ENCODE measurements at regions not wholly inside any gene's neighbourhood (a gene's known extent, or its start where the extent isn't known, plus 50 kb on each side); places are given as distances from the start of the nearest gene placed in this dataset.

GRCh38 chr4:89586318-89586717, 250.6 kb downstream of the SNCA start:
- 64 to 65% methylated on average over 3 of the region's 3 CpGs for WGBS, 2 donors
- TF ChIP-seq POLR2A (IDR thresholded peaks at IDR 0.05) (no peak), CTCF (IDR thresholded peaks at IDR 0.05) (no peak)
- intact Hi-C loops (cut with DNase I; ENCODE audit: low total_unique reads), result no loop called here
- H3K4me3 ChIP-seq (ENCODE audit: low read depth, poor library complexity, severe bottlenecking), result no peak overlapping the region
- no peak for DNase-seq (ENCODE audit: low spot score in 2 of 2)

DNA sequence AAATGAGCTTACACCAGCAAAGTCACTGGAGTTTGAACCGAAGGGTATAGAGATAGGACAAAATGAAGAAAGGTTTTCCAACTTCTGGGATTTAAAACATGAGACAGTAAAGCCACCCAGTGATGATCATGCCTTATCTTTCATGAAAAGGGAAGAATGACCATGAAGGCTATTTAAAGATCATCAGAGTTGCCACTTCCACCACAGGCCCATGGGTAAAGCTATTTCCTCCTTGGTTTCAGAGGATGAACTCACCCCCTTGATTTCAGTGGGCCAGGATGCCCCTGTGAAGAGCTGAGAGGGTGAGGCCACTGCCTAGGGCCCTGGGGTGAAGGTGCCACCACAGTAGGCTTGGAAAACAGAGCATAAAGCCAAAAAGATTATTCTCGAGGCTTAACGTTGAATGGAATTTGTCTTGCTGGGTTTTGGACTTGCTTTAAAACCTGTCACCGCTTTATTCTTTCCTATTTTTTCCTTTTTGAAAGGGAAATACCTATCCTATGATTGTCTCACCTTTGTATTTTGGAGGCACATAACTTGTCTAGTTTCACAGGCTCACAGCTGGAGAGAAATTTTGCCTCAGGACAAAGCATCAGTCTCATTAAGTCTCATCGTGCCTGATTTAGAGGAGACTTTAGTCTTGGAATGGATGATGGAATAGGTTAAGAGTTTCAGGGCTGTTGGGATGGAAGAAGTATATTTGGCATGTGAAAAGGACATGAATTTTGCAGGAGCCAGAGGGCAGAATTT, 254.0 kb downstream of the SNCA start:
- TF ChIP-seq CTCF (IDR thresholded peaks at IDR 0.05) (no peak), POLR2A (IDR thresholded peaks at IDR 0.05) (no peak)
- DNase-seq (ENCODE audit: low spot score in 2 of 2), result no peak

DNA sequence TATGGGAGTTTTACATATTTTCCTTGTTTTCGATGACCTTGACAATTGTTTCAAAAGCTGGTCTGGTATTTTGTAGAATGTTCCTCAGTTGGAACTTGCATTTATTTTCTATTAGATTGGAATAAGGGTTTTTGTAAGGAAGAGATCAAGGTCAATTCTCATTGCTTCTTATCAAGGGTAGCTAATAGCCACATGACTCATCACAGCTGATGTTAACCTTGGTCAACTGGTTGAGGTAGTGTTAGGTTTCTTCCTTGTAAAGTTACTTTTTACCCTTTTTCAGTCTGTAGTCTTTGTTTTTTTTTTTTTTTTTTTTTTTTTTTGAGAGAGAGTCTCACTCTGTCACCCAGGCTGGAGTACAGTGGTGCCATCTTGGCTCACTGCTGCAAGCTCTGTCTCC, 257.2 kb downstream of the SNCA start:
- TF ChIP-seq CTCF (IDR thresholded peaks at IDR 0.05), result no peak
- TF ChIP-seq POLR2A (IDR thresholded peaks at IDR 0.05), result no peak
- intact Hi-C loops (cut with DNase I; ENCODE audit: low total_unique reads), result no loop called here
- no peak for DNase-seq (ENCODE audit: low spot score in 2 of 2)
- WGBS, 2 donors, result 0% methylated on average over 1 of the region's 1 CpG
- H3K4me3 ChIP-seq (ENCODE audit: low read depth, poor library complexity, severe bottlenecking), result no peak overlapping the region

More for the DNA sequence above, 254.0 kb downstream of the SNCA start:
- intact Hi-C loops (cut with DNase I; ENCODE audit: low total_unique reads), result no loop called here
- no peak overlapping the region for H3K4me3 ChIP-seq (ENCODE audit: low read depth, poor library complexity, severe bottlenecking)
- 64 to 73% methylated on average over 5 of the region's 5 CpGs for WGBS, 2 donors

GRCh38 chr4:89576246-89576645, 260.7 kb downstream of the SNCA start:
- no peak overlapping the region for H3K4me3 ChIP-seq (ENCODE audit: low read depth, poor library complexity, severe bottlenecking)
- no peak for DNase-seq (ENCODE audit: low spot score in 2 of 2)
- intact Hi-C loops (cut with DNase I; ENCODE audit: low total_unique reads), result no loop called here
- TF ChIP-seq POLR2A (IDR thresholded peaks at IDR 0.05), result no peak
- TF ChIP-seq CTCF (IDR thresholded peaks at IDR 0.05), result no peak

GRCh38 chr4:89575840-89576239, 261.1 kb downstream of the SNCA start:
- TF ChIP-seq POLR2A (IDR thresholded peaks at IDR 0.05) (no peak), CTCF (IDR thresholded peaks at IDR 0.05) (no peak)
- no peak for DNase-seq (ENCODE audit: low spot score in 2 of 2)
- 90 to 100% methylated on average over 1 of the region's 1 CpG for WGBS, 2 donors
- intact Hi-C loops (cut with DNase I; ENCODE audit: low total_unique reads), result no loop called here
- H3K4me3 ChIP-seq (ENCODE audit: low read depth, poor library complexity, severe bottlenecking), result no peak overlapping the region

- no peak overlapping the region for H3K4me3 ChIP-seq (ENCODE audit: low read depth, poor library complexity, severe bottlenecking)
- 94 to 100% methylated on average over 1 of the region's 1 CpG for WGBS, 2 donors
- TF ChIP-seq POLR2A (IDR thresholded peaks at IDR 0.05) (no peak), CTCF (IDR thresholded peaks at IDR 0.05) (no peak)
- DNase-seq (ENCODE audit: low spot score in 2 of 2), result no peak
- intact Hi-C loops (cut with DNase I; ENCODE audit: low total_unique reads), result no loop called here
Observed at GRCh38 chr4:89574176-89574575, 262.8 kb downstream of the SNCA start.
